ENCODE measurements at regions not wholly inside any gene's neighbourhood (a gene's known extent, or its start where the extent isn't known, plus 50 kb on each side); places are given as distances from the start of the nearest gene placed in this dataset.

- TF ChIP-seq HDGF (IDR thresholded peaks at IDR 0.05) (no peak), SMC3 (IDR thresholded peaks at IDR 0.05; ENCODE audit: borderline replicate concordance, low read length) (no peak), BRCA1 (IDR thresholded peaks at IDR 0.05; ENCODE audit: low read depth, low read length) (no peak), ATF7 (IDR thresholded peaks at IDR 0.05; ENCODE audit: low read depth) (no peak), LARP7 (IDR thresholded peaks at IDR 0.05) (no peak)
Observed at GRCh38 chr12:34377243-34378035, 355.1 kb downstream of the ALG10 start (continued).

- no peaks in the 10 kb centered on the region for H3K27me3 ChIP-seq (replicated peaks in 1 of 2; ENCODE audit: control insufficient read depth in 2 of 2, insufficient read depth in 2 of 2, low read length in 1 of 2)
- no peaks in the 10 kb centered on the region for H3K79me2 ChIP-seq (ENCODE audit: control insufficient read depth, insufficient read depth, low read length)
- WGBS (ENCODE audit: insufficient coverage, insufficient replicate concordance, low lambda C conversion rate, missing lambda C conversion rate): 24% methylated on average over 16 of the region's 16 CpGs
- RAD21 ChIA-PET (ENCODE audit: unreplicated experiment): no interaction called here
- H3K36me3 ChIP-seq (ENCODE audit: control insufficient read depth in 2 of 2, insufficient read depth in 2 of 2, low read length in 1 of 2): no peaks in the 10 kb centered on the region
- SMC1A ChIA-PET (ENCODE audit: uncharacterized antibody, unreplicated experiment): no interaction called here
- no peaks in the 10 kb centered on the region for H4K20me1 ChIP-seq (ENCODE audit: control insufficient read depth, insufficient read depth)
- no peaks in the 10 kb centered on the region for H3K4me1 ChIP-seq (ENCODE audit: control insufficient read depth, insufficient read depth, low read length)
- ATAC-seq: no peak
- DNase-seq (ENCODE audit: low read depth, low spot score): no peak
- CTCF ChIA-PET: no interaction called here
- POLR2A ChIA-PET: no interaction called here
- in situ Hi-C loops (cut with MboI): loop anchor here (25.0 kb wide), 1 partner anchor 92 kb away; no protein-coding TSS in a partner anchor
- H3K27ac ChIP-seq (ENCODE audit: control insufficient read depth, insufficient read depth): no peak overlapping the region
- BruUV-seq (replicated peaks): no TSS peak
- no peak overlapping the region for H3K4me3 ChIP-seq
- H3K9ac ChIP-seq (ENCODE audit: control insufficient read depth, insufficient read depth, low read length): no peak overlapping the region
- no peak for FAIRE-seq
- peaks cover 4% of the 10 kb centered on the region; the same call in 1 of the 3 replicates for H3K9me3 ChIP-seq (replicated peaks; ENCODE audit: control insufficient read depth, insufficient read depth, low read length)
- H3K4me2 ChIP-seq (ENCODE audit: control insufficient read depth, insufficient read depth): no peak overlapping the region
- intact Hi-C loops (cut with micrococcal nuclease; ENCODE audit: unreplicated experiment): no loop called here
- H2AFZ ChIP-seq (ENCODE audit: control insufficient read depth, low read depth, low read length): no peak overlapping the region
- TF ChIP-seq NFIC (IDR thresholded peaks at IDR 0.05; ENCODE audit: low read depth, low read length) (no peak), SKIL (IDR thresholded peaks at IDR 0.05; ENCODE audit: low read depth, poor library complexity, severe bottlenecking) (no peak), CUX1 (IDR thresholded peaks at IDR 0.05; ENCODE audit: insufficient replicate concordance, low read depth, low read length) (no peak), SMAD1 (IDR thresholded peaks at IDR 0.05; ENCODE audit: low read depth, partially characterized antibody) (no peak), BRCA1 (IDR thresholded peaks at IDR 0.05; ENCODE audit: low read depth, low read length) (no peak), ATF7 (IDR thresholded peaks at IDR 0.05; ENCODE audit: low read depth) (no peak), EZH2 (IDR thresholded peaks at IDR 0.05; ENCODE audit: borderline replicate concordance, control insufficient read depth, low read depth, low read length) (no peak), RAD51 (IDR thresholded peaks at IDR 0.05) (no peak)
Observed at GRCh38 chr12:34379142-34379541, 356.8 kb downstream of the ALG10 start.
